Stimulated activated naive B cell treated with anti-CD40 and anti-IgM and Interleukin-4, amounts not matched to agents 10 μg/mL and 1 μg/mL and 100 μg/mL, for 72 hours (primary cell): ENCODE measurements at regions not wholly inside any gene's neighbourhood (a gene's known extent, or its start where the extent isn't known, plus 50 kb on each side); places are given as distances from the start of the nearest gene placed in this dataset.
"Not testable (repeated sequence)": the region's sequence is repeated elsewhere in the genome, so short reads cannot be mapped to it uniquely, and the experiment has no call there.

Experiments used
- ATAC-seq, 2 donors: fragments of 150-1000 bp; cut with Tn5 transposase; replicated peaks; 2 replicates each; pipeline ENCODE4 v1.10.0; 2021; ENCODE audit warnings: moderate library complexity in 1 of 2
- DNase-seq: peaks from one replicate; pipeline ENCODE4 v3.0.0; 2021
- H3K27ac Mint-ChIP-seq: one replicate; pipeline ENCODE4 v1.8.0; 2022; ENCODE audit warnings: mild to moderate bottlenecking, mixed read lengths
- H3K27me3 Mint-ChIP-seq, 2 donors: one replicate each; pipeline ENCODE4 v1.8.0; 2022; ENCODE audit warnings: mixed read lengths in 2 of 2
- H3K36me3 Mint-ChIP-seq, 2 donors: one replicate each; pipeline ENCODE4 v1.8.0; 2022; ENCODE audit warnings: mixed read lengths in 2 of 2, mild to moderate bottlenecking in 1 of 2
- H3K4me1 Mint-ChIP-seq, 2 donors: one replicate each; pipeline ENCODE4 v1.8.0; 2022; ENCODE audit warnings: mixed read lengths in 2 of 2, mild to moderate bottlenecking in 1 of 2
- H3K4me3 Mint-ChIP-seq, 2 donors: one replicate each; pipeline ENCODE4 v1.8.0; 2022; ENCODE audit warnings: mild to moderate bottlenecking in 2 of 2, mixed read lengths in 2 of 2, moderate library complexity in 1 of 2
- H3K9me3 Mint-ChIP-seq, 2 donors: one replicate each; pipeline ENCODE4 v1.8.0; 2022; ENCODE audit warnings: mixed read lengths in 2 of 2, mild to moderate bottlenecking in 1 of 2

DNA sequence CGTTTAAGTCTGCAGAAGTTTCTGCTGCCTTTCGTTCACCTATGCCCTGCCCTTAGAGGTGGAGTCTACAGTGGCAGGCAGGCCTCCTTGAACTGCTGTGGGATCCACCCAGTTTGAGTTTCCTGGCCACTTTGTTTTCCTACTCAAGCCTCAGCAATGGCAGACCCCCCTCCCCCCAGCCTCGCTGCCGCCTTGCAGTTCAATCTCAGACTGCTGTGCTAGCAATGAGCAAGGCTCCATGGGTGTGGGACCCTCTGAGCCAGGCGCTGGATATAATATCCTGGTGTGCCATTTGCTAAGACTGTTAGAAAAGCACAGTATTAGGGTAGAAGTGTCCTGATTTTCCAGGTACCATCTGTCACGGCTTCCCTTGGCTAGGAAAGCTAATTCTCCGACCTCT is 792.6 kb upstream of the EPHA5 start:
- H3K36me3 Mint-ChIP-seq, H3K4me3 Mint-ChIP-seq: not testable (repeated sequence)

DNA sequence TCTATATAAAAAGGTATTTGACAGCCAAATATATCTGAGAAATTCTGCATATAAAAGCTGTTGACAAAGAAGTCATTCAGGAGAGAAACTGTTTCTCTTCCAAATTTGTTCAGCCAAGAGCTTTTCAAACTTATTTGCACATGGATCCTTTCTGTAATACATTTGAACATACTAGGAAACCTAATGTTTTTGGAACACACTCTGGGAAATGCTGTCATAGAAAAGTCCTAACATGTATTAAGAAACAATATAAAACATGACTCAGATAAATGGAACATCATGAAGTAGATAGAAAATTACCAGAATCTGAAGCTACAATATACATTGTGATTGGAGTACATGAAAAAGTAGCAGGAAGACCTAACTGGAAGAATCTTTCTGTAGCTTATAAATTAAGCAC is 781.5 kb upstream of the EPHA5 start:
- Mint-ChIP-seq H3K27me3 (no peaks in the 10 kb centered on the region), H3K9me3 (peaks cover 3% of the 10 kb centered on the region in 2 donors), H3K36me3 (no peaks in the 10 kb centered on the region), H3K4me1 (no peaks in the 10 kb centered on the region), H3K4me3 (no peak overlapping the region), H3K27ac (no peak overlapping the region)
- no peak for DNase-seq
- ATAC-seq: no peak

More for the DNA sequence above, 792.6 kb upstream of the EPHA5 start:
- not testable (repeated sequence) for H3K27ac Mint-ChIP-seq, ATAC-seq, DNase-seq, H3K4me1 Mint-ChIP-seq, H3K27me3 Mint-ChIP-seq
- H3K9me3 Mint-ChIP-seq: peaks cover 6 to 15% of the 10 kb centered on the region in 2 donors

DNA sequence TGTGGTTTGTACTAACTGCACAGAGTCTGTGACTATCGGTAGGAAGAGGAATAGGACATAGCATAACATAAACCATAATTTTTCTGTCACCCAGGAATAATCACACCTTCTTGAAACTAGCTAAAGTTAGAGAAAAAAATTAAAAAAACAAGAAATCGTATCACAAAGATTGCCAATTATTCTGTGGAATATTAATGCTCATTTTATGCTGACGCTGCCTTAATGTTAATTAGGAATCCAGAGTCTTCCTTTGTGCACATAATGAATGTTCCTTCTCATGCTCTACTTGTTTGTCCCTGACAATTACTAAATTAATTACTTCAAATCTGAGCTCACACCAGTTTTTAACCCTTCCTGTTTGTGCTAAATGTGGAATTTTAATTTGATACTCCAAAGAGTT is 772.7 kb upstream of the EPHA5 start:
- Mint-ChIP-seq H3K4me1 (no peaks in the 10 kb centered on the region), H3K27me3 (no peaks in the 10 kb centered on the region), H3K36me3 (no peaks in the 10 kb centered on the region), H3K27ac (no peak overlapping the region), H3K9me3 (no peaks in the 10 kb centered on the region), H3K4me3 (no peak overlapping the region)
- no peak for ATAC-seq
- DNase-seq: no peak

DNA sequence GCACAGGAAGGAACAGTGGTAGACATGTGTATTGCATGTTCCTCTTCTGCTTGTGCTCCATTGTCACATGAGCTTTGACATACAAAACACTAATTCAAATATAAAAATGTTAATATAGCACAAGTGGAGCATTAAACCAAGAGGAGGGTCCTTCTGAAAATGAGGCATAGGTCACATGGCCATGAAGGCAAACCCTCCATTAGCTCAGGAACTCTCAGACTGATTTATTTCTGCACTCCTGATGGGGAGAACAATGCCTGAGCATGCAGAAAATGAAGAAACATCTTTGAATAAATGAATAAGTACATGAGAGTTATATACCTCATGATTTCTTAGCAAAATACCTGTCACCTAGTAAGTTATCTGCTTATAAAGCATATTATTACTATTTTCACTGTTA is 769.2 kb upstream of the EPHA5 start:
- peaks cover 3 to 9% of the 10 kb centered on the region in 2 donors for H3K9me3 Mint-ChIP-seq
- H3K4me3 Mint-ChIP-seq: no peak overlapping the region
- DNase-seq: no peak
- H3K4me1 Mint-ChIP-seq: no peaks in the 10 kb centered on the region
- ATAC-seq: no peak
- H3K27ac Mint-ChIP-seq: no peak overlapping the region
- no peaks in the 10 kb centered on the region for H3K27me3 Mint-ChIP-seq
- H3K36me3 Mint-ChIP-seq: no peaks in the 10 kb centered on the region

DNA sequence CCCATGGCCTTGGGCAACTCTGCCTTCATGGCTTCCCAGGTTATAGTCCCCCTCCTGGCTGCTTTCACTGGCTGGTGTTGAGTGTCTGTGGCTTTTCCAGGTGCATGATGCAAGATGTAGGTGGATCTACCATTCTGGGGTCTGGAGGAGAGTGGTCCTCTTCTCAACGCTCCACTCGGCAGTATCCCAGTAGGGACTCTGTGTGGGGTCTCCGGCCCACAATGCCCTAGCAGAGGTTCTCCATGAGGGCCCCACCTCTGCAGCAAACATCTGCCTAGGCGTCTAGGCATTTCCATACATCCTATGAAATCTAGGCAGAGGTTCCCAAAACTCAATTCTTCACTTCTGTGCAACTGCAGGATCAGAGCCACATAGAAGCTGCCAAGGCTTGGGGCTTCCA is 763.4 kb upstream of the EPHA5 start:
- DNase-seq: no peak
- ATAC-seq: no peak
- H3K36me3 Mint-ChIP-seq: no peaks in the 10 kb centered on the region
- H3K27ac Mint-ChIP-seq: no peak overlapping the region
- no peaks in the 10 kb centered on the region for H3K4me1 Mint-ChIP-seq
- peaks cover 6 to 11% of the 10 kb centered on the region in 2 donors for H3K9me3 Mint-ChIP-seq
- H3K27me3 Mint-ChIP-seq: no peaks in the 10 kb centered on the region
- H3K4me3 Mint-ChIP-seq: no peak overlapping the region

DNA sequence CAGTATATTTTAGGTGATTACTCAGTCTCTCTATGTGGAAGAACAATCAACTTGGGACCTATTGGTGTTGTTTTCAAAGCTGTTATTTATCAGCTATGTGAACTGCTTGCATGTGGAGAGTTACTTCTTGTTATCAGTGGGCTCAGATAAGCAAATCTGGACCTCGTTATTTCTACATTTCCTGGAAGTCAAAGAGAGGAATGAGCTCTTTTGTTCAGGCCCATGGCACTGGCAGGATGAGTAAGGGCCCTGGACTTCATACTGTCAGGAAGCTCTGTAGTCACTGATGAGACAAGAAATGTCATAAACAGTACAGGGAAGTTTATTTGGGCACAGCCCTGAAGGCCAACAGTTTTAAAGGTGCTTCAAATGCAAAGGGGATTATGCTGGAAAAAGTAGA is 760.6 kb upstream of the EPHA5 start:
- H3K4me1 Mint-ChIP-seq: no peaks in the 10 kb centered on the region
- H3K9me3 Mint-ChIP-seq: peaks cover 6 to 7% of the 10 kb centered on the region in 2 donors
- no peak overlapping the region for H3K4me3 Mint-ChIP-seq
- no peak overlapping the region for H3K27ac Mint-ChIP-seq
- H3K27me3 Mint-ChIP-seq: no peaks in the 10 kb centered on the region
- no peak for ATAC-seq
- DNase-seq: no peak
- no peaks in the 10 kb centered on the region for H3K36me3 Mint-ChIP-seq

DNA sequence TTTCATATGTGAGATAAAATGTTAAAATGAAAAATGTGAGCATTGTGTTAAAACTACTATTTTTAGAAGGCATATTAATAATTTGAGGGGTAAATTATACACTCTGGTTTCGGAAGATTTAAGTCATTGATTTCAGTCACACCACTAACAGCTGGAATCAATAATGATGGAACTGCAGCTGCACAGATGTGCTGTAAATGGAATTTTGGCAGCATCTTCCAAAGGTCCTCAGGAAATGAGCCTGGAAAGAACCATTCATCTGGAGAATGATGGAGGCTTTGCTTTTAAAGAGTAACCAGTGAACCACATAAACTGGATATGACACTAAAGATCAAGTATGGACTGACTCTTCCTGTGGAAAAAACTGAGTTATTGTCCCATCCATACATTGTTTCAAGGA is 759.0 kb upstream of the EPHA5 start:
- no peak overlapping the region for H3K4me3 Mint-ChIP-seq
- peaks cover under 1% of the 10 kb centered on the region in 2 donors for H3K9me3 Mint-ChIP-seq
- no peak overlapping the region for H3K27ac Mint-ChIP-seq
- H3K4me1 Mint-ChIP-seq: no peaks in the 10 kb centered on the region
- ATAC-seq (no peak), DNase-seq (no peak)
- H3K36me3 Mint-ChIP-seq: no peaks in the 10 kb centered on the region
- H3K27me3 Mint-ChIP-seq: no peaks in the 10 kb centered on the region

DNA sequence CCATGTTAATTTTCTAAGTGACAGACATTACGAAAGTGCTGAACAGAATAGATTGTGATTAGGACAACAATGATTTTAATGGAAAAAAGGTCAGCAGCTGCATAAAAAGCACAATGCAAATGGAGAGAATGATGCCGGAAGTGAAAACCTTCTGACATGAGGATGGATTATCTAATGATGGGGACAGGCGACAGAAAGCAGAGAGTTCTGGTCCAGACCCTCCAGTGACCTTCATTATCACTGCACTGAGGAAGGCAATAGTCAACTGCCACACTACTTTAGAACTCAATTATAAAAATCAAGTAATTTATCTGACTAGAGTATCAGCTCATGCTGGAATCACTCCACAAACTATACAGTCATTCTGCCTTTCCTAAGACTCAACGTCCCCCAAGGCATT is 746.1 kb upstream of the EPHA5 start:
- Mint-ChIP-seq H3K27me3 (no peaks in the 10 kb centered on the region), H3K27ac (no peak overlapping the region), H3K4me1 (no peaks in the 10 kb centered on the region), H3K9me3 (peaks cover 9% of the 10 kb centered on the region in 2 donors), H3K36me3 (no peaks in the 10 kb centered on the region), H3K4me3 (no peak overlapping the region)
- DNase-seq (no peak), ATAC-seq (no peak)

DNA sequence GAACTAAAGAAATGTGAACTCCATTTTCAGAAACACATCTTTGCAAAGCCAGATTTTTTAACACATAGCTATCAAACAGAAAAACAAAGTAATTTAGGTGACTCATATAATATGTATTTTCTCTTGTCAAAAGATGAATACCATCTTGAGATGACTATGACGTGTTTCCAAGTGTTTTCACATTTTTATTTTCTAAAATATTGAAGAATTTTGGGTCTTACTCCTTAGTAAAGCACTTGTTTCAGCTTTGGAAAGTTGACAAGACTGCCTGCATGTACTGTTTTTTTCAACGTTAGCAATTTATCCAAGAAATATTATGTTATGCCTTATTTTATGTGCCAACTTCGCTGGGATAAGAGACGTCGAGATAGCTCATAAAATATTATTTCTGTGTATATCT is 733.9 kb upstream of the EPHA5 start:
- H3K27me3 Mint-ChIP-seq: no peaks in the 10 kb centered on the region
- no peak overlapping the region for H3K4me3 Mint-ChIP-seq
- no peaks in the 10 kb centered on the region for H3K4me1 Mint-ChIP-seq
- no peak overlapping the region for H3K27ac Mint-ChIP-seq
- DNase-seq (no peak), ATAC-seq (no peak)
- H3K9me3 Mint-ChIP-seq: peaks cover 0 to 1% of the 10 kb centered on the region in 2 donors
- H3K36me3 Mint-ChIP-seq: no peaks in the 10 kb centered on the region

DNA sequence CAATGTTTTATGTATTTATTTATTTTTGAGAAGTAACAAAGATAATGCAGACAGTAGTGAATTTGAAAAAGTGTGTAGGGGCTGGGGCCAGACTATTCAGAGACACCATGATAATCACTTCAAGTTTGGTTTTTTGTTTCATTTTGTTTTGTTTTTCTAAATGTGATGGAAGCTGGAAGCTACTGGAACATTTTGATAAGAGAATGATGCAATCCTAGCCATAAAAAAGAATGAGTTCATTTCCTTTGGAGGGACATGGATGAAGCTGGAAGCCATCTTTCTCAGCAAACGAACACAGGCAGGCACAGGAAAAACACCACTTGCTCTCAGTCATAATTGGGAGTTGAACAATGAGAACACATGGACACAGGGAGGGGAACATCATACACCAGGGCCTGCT is 706.6 kb upstream of the EPHA5 start:
- no peak for DNase-seq
- Mint-ChIP-seq H3K9me3 (no peaks in the 10 kb centered on the region), H3K27ac (no peak overlapping the region), H3K4me1 (no peaks in the 10 kb centered on the region), H3K4me3 (no peak overlapping the region), H3K27me3 (no peaks in the 10 kb centered on the region), H3K36me3 (no peaks in the 10 kb centered on the region)
- ATAC-seq: no peak

DNA sequence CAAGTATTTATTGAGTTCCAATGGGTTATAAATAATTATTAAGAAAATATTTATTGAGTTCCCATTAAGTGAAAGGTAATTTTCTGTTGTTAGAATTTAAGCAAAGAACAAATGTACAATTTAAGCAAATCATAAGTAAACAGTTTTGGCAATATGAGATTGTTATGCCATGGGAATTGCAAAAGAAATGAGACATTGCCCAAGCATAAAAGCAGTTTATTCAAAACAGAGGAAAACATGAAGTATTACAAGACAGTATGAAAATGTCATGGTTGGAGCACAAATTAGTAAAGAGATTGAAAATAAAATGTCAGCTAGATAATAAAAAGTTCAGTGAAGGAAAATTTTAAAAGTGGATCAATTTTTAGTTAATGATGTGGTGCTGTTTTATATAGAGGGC is 706.1 kb upstream of the EPHA5 start:
- no peaks in the 10 kb centered on the region for H3K36me3 Mint-ChIP-seq
- no peak for DNase-seq
- no peaks in the 10 kb centered on the region for H3K9me3 Mint-ChIP-seq
- H3K27me3 Mint-ChIP-seq: no peaks in the 10 kb centered on the region
- no peak overlapping the region for H3K4me3 Mint-ChIP-seq
- no peaks in the 10 kb centered on the region for H3K4me1 Mint-ChIP-seq
- H3K27ac Mint-ChIP-seq: no peak overlapping the region
- no peak for ATAC-seq

DNA sequence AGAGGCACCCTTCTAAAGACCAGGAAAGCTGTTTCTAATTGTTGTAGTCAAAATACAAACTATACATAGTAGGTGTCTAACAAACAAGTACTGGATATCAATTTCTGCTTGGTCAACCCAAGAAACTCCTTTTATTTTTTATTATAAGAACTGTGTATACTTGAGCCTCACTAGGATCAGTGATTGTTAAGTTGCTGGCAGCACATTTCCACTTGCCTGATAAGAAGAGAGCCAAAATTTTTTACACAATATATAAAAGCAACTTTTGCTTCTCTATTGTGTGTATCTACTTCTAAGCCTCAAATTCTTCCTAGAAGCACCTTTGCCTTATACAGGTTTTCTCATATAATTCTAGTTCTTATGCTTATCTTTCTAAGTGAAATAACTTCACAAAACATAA is 703.0 kb upstream of the EPHA5 start:
- Mint-ChIP-seq H3K36me3 (no peaks in the 10 kb centered on the region), H3K4me1 (no peaks in the 10 kb centered on the region), H3K27me3 (no peaks in the 10 kb centered on the region), H3K4me3 (no peak overlapping the region), H3K27ac (no peak overlapping the region), H3K9me3 (no peaks in the 10 kb centered on the region)
- DNase-seq: no peak
- no peak for ATAC-seq

DNA sequence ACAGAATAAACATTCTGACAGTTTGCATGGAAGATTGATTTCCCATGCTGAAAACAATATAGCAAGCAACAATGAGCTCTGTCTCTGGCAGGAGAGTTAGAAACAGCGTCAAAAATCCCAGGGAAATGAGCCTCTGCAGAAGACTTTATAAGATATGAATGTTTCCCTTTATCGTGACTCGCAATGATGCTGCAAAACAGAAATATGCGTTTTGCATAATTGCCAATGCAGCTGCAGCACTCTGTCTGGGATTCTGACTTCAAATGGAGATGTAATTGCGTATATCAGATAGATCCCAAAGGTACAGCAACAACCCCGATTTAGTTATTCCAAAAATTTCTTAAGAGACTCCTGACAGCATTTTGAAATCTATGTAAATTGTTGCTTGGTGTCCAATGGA is 702.4 kb upstream of the EPHA5 start:
- H3K4me1 Mint-ChIP-seq: no peaks in the 10 kb centered on the region
- no peak overlapping the region for H3K4me3 Mint-ChIP-seq
- H3K27ac Mint-ChIP-seq: no peak overlapping the region
- ATAC-seq (no peak), DNase-seq (no peak)
- H3K27me3 Mint-ChIP-seq: no peaks in the 10 kb centered on the region
- H3K36me3 Mint-ChIP-seq: no peaks in the 10 kb centered on the region
- H3K9me3 Mint-ChIP-seq: no peaks in the 10 kb centered on the region

DNA sequence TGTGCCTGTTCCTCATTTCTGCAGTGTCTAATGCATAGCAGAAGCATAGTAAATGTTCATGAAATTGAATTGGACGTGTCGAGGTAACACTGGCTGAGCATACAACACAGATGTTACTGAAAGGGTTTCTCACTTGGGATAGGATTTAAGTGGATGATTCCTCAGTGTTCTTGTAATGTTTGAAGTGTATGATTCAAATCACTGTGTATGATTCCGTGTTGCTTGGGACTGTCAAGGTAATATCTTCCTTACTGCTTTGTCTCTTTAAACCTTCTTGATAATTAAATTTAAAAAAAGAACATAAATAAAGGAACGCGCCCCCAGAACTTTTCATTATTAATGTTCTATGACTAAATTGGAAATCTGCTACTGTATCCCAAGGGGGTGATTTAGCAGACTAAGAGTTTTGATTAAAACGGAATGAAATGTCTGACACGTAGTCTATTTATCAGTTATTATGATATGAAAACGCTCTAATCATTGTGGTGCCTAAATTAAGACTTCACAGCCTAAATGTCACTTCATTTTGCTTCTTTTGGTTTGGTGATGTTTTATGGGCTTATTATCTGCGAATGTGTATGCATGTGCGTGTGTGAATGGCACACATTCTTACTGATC is 696.9 kb upstream of the EPHA5 start:
- ATAC-seq (no peak), DNase-seq (no peak)
- Mint-ChIP-seq H3K27me3 (no peaks in the 10 kb centered on the region), H3K4me1 (no peaks in the 10 kb centered on the region), H3K27ac (no peak overlapping the region), H3K36me3 (no peaks in the 10 kb centered on the region), H3K4me3 (no peak overlapping the region), H3K9me3 (no peaks in the 10 kb centered on the region)

DNA sequence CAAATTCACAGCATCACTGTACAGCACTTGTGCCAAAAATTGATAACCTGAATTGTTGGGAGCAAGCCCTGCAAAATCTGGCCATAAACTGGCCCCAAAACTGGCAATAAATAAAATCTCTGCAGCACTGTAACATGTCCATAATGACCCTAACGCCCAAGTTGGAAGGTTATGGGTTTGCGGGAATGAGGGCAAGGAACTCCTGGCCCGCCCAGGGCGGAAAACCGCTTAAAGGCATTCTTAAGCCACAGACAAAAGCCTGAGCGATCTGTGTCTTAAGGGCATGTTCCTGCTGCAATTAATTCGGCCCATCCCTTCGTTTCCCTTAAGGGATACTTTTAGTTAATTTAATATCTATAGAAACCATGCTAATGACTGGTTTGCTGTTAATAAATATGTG is 690.1 kb upstream of the EPHA5 start:
- not testable (repeated sequence) for H3K27me3 Mint-ChIP-seq, H3K27ac Mint-ChIP-seq, H3K9me3 Mint-ChIP-seq

DNA sequence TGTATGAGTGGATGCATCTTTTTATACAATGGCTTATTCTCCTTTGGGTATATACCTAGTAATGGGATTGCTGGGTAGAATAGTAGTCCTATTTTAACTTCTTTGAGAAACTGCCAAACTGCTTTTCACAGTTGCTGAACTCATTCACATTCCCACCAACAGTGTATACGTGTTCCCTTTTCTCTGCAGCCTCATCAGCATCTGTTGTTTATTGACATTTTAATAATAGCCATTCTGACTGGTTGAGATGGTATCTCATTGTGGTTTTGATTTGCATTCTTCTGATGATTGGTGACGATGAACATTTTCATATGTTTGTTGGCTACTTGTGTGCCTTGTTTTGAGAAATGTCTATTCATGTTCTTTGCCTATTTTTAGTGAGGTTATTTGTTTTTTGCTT is 687.0 kb upstream of the EPHA5 start:
- DNase-seq: no peak
- Mint-ChIP-seq H3K36me3 (no peaks in the 10 kb centered on the region), H3K27ac (no peak overlapping the region), H3K4me3 (no peak overlapping the region), H3K4me1 (no peaks in the 10 kb centered on the region), H3K9me3 (peaks cover 0 to 1% of the 10 kb centered on the region in 2 donors), H3K27me3 (no peaks in the 10 kb centered on the region)
- ATAC-seq: no peak

More for the DNA sequence above, 690.1 kb upstream of the EPHA5 start:
- not testable (repeated sequence) for ATAC-seq, H3K4me1 Mint-ChIP-seq, H3K4me3 Mint-ChIP-seq, H3K36me3 Mint-ChIP-seq, DNase-seq
